Astrocyte (in vitro differentiated cells and primary cell): ENCODE measurements at regions not wholly inside any gene's neighbourhood (a gene's known extent, or its start where the extent isn't known, plus 50 kb on each side); places are given as distances from the start of the nearest gene placed in this dataset.

Experiments used
- CTCF ChIP-seq: IDR thresholded peaks from 2 replicates; pipeline ENCODE4 v1.5.1; 2011; ENCODE audit warnings: low read depth, mild to moderate bottlenecking, inconsistent platforms, low read length, moderate library complexity; ENCODE audit not compliant: insufficient read depth
- EZH2 ChIP-seq: IDR thresholded peaks from 2 replicates; pipeline ENCODE4 v1.6.1; 2012; ENCODE audit warnings: mild to moderate bottlenecking, low read length, inconsistent platforms; ENCODE audit not compliant: insufficient read depth

GRCh38 chrX:128846385-128846784, 676.9 kb downstream of the SMARCA1 start:
- TF ChIP-seq CTCF, result no peak
- no peak for TF ChIP-seq EZH2
